Stimulated activated CD8-positive, alpha-beta memory T cell treated with anti-CD3 and anti-CD28 coated beads, Interleukin-2, amount 100 ng/mL, for 1 hour (primary cell): ENCODE measurements at regions not wholly inside any gene's neighbourhood (a gene's known extent, or its start where the extent isn't known, plus 50 kb on each side); places are given as distances from the start of the nearest gene placed in this dataset.
"Not testable (repeated sequence)": the region's sequence is repeated elsewhere in the genome, so short reads cannot be mapped to it uniquely, and the experiment has no call there.

Experiments used
- DNase-seq, 2 donors: peaks; one replicate each; pipeline ENCODE4 v3.0.0-alpha.2; 2020; ENCODE audit warnings: low read depth in 2 of 2

- no peak for DNase-seq
Observed at GRCh38 chr4:24209131-24209530, 319.3 kb upstream of the PPARGC1A start.

DNA sequence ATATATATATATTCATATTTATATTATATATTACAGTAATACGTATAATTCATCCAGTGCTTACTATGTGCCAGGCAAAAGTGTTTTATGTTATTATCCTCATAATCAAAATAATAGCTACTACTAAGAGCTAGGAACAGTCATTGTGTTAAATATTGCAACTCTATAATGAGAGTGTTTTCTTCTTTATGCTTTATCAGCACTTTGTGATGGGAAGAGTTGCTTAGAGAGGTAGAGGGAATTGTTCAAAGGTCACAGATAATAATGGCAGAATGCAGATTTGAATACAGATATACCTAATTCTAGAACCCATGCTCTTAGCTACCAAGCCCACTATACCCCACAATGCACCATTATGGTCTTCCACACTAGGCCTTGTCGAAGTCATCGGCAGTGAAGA is 318.8 kb upstream of the PPARGC1A start:
- DNase-seq = no peak

GRCh38 chr4:24204708-24205107 is 314.9 kb upstream of the PPARGC1A start:
- not testable (repeated sequence) for DNase-seq

DNA sequence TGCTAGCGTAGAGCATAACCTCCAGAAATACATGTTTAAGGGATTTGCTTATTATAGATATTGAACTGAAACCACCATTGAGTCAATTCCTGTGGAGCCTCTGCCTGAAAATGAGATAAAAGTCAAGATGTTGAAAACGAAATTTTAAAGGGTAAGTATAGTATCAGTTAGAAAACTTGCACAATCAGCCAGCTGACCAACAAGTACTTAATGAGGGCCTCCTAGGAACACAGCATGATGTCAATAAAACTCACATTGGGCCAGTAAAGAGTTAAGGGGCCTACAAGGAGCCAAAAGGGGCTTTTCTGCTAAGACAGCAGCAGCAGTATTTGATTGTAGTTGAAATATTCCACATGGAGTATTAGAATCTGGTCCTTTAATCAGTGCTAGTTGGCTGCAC is 314.1 kb upstream of the PPARGC1A start:
- no peak for DNase-seq

DNA sequence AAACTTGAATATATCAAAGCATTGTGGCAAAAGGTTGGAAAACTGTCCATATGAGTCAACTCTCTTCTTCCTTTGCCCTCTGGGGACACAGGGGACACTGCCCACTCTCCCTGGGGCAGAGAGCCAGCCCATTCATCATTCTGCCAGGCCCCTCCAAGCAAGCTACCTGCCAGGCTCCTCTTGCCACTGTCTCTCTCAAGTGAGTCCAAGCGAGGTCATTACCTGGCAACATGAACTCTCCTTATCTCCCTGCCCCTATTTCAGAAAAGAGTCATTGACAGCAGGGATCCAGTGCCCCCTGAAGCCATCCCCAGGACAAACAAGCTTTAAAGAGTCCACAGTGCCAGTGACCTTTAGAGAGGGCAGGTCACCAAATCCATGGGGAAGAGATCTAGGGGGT is 312.7 kb upstream of the PPARGC1A start:
- DNase-seq = no peak

DNA sequence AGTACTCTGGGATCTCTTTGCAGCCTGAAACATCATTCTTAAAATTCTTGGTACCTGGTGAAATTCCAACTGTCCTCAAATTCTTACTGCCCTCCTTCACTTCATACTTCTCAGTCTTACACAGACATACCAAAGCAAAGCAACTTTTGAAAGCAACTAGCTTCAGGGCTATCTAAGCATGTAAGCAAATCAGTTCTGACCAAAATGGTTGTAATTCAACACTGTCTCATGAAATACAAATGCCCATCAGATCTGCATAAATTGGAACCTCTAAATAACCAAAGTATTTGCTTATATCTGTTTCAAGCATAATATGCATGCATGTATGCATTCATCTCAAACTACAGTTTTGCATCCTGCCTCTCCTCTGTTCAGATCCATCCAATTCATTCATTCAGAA is 308.1 kb upstream of the PPARGC1A start:
- DNase-seq = no peak

DNA sequence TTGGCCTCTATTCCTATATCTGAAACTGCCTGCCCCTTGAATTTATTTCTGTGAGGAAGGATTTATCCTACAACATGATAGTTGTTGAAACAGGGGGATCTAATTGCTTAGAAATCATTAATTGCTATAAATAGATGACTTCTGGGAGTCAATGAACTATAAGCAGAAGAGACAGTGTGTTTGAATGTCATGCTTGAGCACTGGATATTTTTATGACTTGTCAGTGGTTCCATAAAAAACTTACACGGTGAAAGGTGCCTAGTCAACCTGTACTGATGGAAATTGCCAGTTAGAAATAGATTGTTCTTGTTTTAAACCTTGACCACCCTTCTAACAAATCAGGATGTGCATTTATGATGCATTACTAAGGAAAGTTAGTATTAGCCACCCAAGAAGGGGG is 306.9 kb upstream of the PPARGC1A start:
- no peak for DNase-seq

GRCh38 chr4:24195991-24196736 is 306.3 kb upstream of the PPARGC1A start:
- DNase-seq = no peak

- no peak for DNase-seq
Observed at GRCh38 chr4:24192018-24192641, 302.3 kb upstream of the PPARGC1A start.

GRCh38 chr4:24190761-24191695 is 301.2 kb upstream of the PPARGC1A start:
- no peak for DNase-seq

DNA sequence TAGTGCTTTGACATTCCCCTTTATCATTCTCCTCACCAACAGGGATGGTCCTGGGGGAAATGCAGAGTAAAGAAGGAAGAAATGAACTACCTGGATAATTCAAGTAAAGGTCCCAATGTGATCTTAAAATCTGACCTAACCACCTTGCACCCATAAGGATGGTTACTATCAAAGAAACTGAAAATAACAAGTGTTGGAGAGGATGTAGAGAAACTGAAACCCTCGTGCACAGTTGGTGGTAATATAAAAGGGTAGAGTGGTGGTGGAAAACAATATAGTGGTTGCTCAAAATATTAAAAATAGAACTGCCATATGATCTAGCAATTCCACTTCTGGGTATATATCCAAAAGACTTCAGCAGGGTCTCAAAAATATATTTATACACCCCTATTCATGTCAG is 298.6 kb upstream of the PPARGC1A start:
- no peak for DNase-seq

- DNase-seq = no peak
Observed at GRCh38 chr4:24186466-24186865, 296.6 kb upstream of the PPARGC1A start.

DNA sequence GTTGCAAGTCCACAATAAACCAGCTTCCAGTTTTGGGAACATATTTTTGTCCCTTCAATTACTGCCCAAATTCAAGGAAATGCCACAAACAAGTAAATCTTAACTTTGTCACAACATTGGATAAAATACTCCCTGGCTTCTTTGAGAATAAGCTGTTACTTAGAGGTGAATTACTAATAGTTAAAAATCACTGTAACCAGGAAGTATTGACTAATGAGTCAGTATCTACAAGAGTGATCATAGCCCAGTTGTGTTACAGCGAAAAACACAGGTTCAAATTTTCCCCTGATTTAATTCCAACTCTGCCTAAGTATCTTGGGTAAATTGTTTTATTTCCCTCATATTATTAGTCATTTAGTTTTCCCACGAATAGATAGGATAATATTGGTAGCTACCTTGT is 291.2 kb upstream of the PPARGC1A start:
- DNase-seq = no peak

- DNase-seq = no peak
Observed at GRCh38 chr4:24180586-24180985, 290.7 kb upstream of the PPARGC1A start.

- DNase-seq = no peak
Observed at GRCh38 chr4:24179201-24179840, 289.5 kb upstream of the PPARGC1A start.

DNA sequence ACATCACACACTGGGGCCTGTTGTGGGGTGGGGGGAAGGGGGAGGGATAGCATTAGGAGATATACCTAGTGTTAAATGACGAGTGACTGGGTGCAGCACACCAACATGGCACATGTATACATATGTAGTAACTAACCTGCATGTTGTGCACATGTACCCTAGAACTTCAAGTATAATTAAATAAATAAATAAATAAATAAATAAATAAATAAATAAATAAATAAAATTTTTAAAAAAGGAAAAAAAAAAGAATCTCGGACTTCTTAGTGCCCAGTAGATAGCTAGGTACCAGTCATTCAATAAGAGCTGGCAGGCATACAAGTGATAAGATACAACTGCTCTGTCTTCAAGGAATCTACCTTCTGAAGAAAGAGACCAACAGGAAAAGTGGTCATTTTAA is 287.6 kb upstream of the PPARGC1A start:
- not testable (repeated sequence) for DNase-seq

DNA sequence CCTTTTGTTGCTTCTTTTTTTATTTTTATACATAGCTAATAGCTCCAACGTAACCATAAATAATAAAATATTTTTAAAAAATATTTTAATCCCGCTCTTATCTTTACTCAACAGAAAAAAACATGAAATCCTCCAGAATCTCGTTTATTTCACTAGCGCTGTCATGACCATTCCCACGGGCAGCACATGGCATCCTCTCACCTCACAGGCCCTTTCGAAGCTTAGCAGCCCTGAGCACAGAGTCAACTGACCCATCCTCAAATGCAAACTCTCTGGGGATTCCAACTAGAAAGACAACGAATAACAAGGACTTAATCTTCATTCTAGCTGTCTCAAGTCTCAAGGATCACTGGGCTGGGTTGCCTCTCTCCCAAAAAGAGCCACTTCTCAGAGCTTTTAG is 285.9 kb upstream of the PPARGC1A start:
- no peak for DNase-seq

DNA sequence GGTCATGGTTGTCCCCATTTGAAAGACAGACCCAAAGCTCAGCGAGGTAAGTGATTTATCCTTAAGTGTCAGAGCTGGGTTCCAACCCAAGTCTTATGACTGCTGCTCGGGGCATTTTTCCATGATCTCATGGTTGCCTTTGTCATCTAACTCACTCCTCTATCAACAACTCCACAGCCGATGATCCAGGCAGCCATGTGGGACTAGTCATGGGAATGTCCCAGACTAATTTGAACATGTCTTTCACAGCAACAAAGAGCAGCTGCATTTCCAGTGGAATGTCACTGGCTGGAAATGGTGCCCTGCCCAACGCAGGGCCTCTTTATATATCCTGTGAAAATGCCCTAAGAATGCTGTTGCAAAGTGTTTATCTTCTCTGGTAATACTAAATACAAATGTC is 284.8 kb upstream of the PPARGC1A start:
- no peak for DNase-seq

- DNase-seq = no peak
Observed at GRCh38 chr4:24172406-24172805, 282.6 kb upstream of the PPARGC1A start.

- no peak for DNase-seq
Observed at GRCh38 chr4:24169956-24170355, 280.1 kb upstream of the PPARGC1A start.

DNA sequence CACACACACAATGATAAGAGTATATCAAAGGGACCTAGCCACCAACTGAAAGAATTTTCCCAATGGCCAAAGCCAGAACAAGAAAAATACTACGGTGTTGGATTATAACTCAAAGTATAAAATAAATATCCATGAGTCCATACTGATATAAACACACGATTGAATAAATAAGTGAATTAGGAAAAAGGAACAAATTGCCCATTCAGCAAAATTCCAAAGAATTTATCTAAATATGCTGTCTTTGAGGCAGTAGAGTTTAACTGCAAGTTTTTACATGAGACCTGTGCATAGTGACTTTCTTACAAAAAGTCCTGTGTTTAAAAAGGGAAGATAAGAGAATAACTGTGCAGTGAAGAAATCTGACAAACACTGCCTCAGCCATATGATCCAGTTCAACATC is 278.8 kb upstream of the PPARGC1A start:
- no peak for DNase-seq

- DNase-seq = no peak
Observed at GRCh38 chr4:24166501-24166900, 276.7 kb upstream of the PPARGC1A start.
